CD4-positive, alpha-beta T cell (primary cell): ENCODE measurements at regions not wholly inside any gene's neighbourhood (a gene's known extent, or its start where the extent isn't known, plus 50 kb on each side); places are given as distances from the start of the nearest gene placed in this dataset.
A peak's percentile ranks its signal among the peaks of the same experiment; 100 is the strongest.

Source experiments
- ATAC-seq: fragments of 200-7000 bp; cut with Tn5 transposase; one replicate; pipeline ENCODE4 v1.10.0; 2022; ENCODE audit warnings: mild to moderate bottlenecking; ENCODE audit not compliant: poor library complexity
- CTCF ChIA-PET: fragments of 350-600 bp; sonication (Branson Sonifier 250); formaldehyde crosslinking; loops from one replicate; lab custom pipeline; 2021; ENCODE audit warnings: antibody characterized with exemption, inconsistent platforms; lab: Charles Lee
- POLR2A ChIA-PET: fragments of 350-600 bp; sonication (Branson Sonifier 250); formaldehyde crosslinking; loops from one replicate; lab custom pipeline; 2021; ENCODE audit warnings: antibody characterized with exemption, inconsistent platforms; lab: Charles Lee
- DNase-seq, 14 experiments: peaks; one replicate each; pipeline ENCODE4 v3.0.0-alpha.2; 2013 to 2020; ENCODE audit warnings: mixed read lengths in 2 of 14
- H3K27ac ChIP-seq, 2 donors: one replicate each; pipeline versions ENCODE4 v1.5.1 to v1.7.0; 2013; ENCODE audit warnings: low read length in 2 of 2, low read depth in 1 of 2, mild to moderate bottlenecking in 1 of 2
- H3K27me3 ChIP-seq, 2 experiments: 1 replicate in 1 of 2; 2 replicates in 1 of 2; pipeline versions ENCODE4 v1.6.1 to v1.7.0; 2013; ENCODE audit warnings: low read length in 2 of 2, control low read depth in 1 of 2, mild to moderate bottlenecking in 1 of 2, moderate library complexity in 1 of 2; ENCODE audit not compliant: insufficient read depth in 2 of 2, control insufficient read depth in 1 of 2
- H3K36me3 ChIP-seq: one replicate; pipeline ENCODE4 v1.6.1; 2013; ENCODE audit warnings: low read length, control low read depth; ENCODE audit not compliant: insufficient read depth
- H3K4me1 ChIP-seq: one replicate; pipeline ENCODE4 v1.6.1; 2013; ENCODE audit warnings: low read length, control low read depth; ENCODE audit not compliant: insufficient read depth
- H3K4me3 ChIP-seq: one replicate; pipeline ENCODE4 v1.5.1; 2013; ENCODE audit warnings: mild to moderate bottlenecking, low read length, moderate library complexity
- H3K9me3 ChIP-seq, 2 experiments: 1 replicate in 1 of 2; 2 replicates in 1 of 2; pipeline versions ENCODE4 v1.6.1 to v1.7.0; 2013; ENCODE audit warnings: low read length in 2 of 2, mild to moderate bottlenecking in 2 of 2, control low read depth in 1 of 2, moderate library complexity in 1 of 2; ENCODE audit not compliant: control insufficient read depth in 1 of 2, insufficient read depth in 1 of 2
- H3K27ac Mint-ChIP-seq: one replicate; pipeline ENCODE4 v1.8.0; 2020; ENCODE audit warnings: mixed read lengths
- H3K27me3 Mint-ChIP-seq: one replicate; pipeline ENCODE4 v1.8.0; 2021; ENCODE audit warnings: mixed read lengths
- H3K36me3 Mint-ChIP-seq: one replicate; pipeline ENCODE4 v1.8.0; 2021; ENCODE audit warnings: low read depth, mixed read lengths
- H3K4me1 Mint-ChIP-seq: one replicate; pipeline ENCODE4 v1.8.0; 2021; ENCODE audit warnings: low read depth, mixed read lengths
- H3K4me3 Mint-ChIP-seq: one replicate; pipeline ENCODE4 v1.8.0; 2020; ENCODE audit warnings: mild to moderate bottlenecking, mixed read lengths
- H3K9me3 Mint-ChIP-seq: one replicate; pipeline ENCODE4 v1.8.0; 2020; ENCODE audit warnings: mixed read lengths
- CTCF ChIP-seq: fragments of 200-600 bp; IDR thresholded peaks from one replicate; pipeline ENCODE4 v1.8.0; 2022; ENCODE audit warnings: antibody characterized with exemption, mild to moderate bottlenecking
- intact Hi-C, 2 experiments: fragments of 100-400 bp; cut with DNase I in 1 of 2; cut with micrococcal nuclease in 1 of 2; formaldehyde crosslinking; loops; one replicate each; pipeline versions ENCODE4 v1.15.1 to v1.9.0; 2023 to 2025; cut with DNase I, micrococcal nuclease

- ATAC-seq (no peak), DNase-seq (no peak)
- peaks cover 8% of the 10 kb centered on the region for H3K4me1 Mint-ChIP-seq
- H3K27ac Mint-ChIP-seq = no peak overlapping the region
- H3K9me3 ChIP-seq = peaks cover 0 to 4% of the 10 kb centered on the region in 2 experiments
- no peak overlapping the region for H3K4me3 ChIP-seq
- POLR2A ChIA-PET = no interaction called here
- H3K27me3 ChIP-seq = peaks cover 15 to 22% of the 10 kb centered on the region in 2 experiments
- TF ChIP-seq CTCF = no peak
- no peaks in the 10 kb centered on the region for H3K36me3 ChIP-seq
- H3K4me1 ChIP-seq = no peaks in the 10 kb centered on the region
- intact Hi-C loops = loop anchor here in 1 of 2 experiments (5.0 kb wide), 1 partner anchor 63 kb away; no protein-coding TSS in a partner anchor
- no peaks in the 10 kb centered on the region for H3K36me3 Mint-ChIP-seq
- H3K27me3 Mint-ChIP-seq = peaks cover 52% of the 10 kb centered on the region
- H3K9me3 Mint-ChIP-seq = no peaks in the 10 kb centered on the region
- CTCF ChIA-PET = no interaction called here
- H3K27ac ChIP-seq = no peak overlapping the region
- no peak overlapping the region for H3K4me3 Mint-ChIP-seq
These were observed 1005.8 kb upstream of the NR2F2 start for GRCh38 chr15:95324656-95325055.

GRCh38 chr15:95325763-95326404 is 1004.6 kb upstream of the NR2F2 start:
- Mint-ChIP-seq H3K27ac (no peak overlapping the region), H3K9me3 (no peaks in the 10 kb centered on the region), H3K27me3 (peaks cover 54% of the 10 kb centered on the region), H3K36me3 (no peaks in the 10 kb centered on the region), H3K4me3 (no peak overlapping the region), H3K4me1 (peaks cover 8% of the 10 kb centered on the region)
- Histone ChIP-seq H3K27me3 (peaks cover 15 to 22% of the 10 kb centered on the region in 2 experiments), H3K4me1 (no peaks in the 10 kb centered on the region), H3K27ac (no peak overlapping the region), H3K4me3 (no peak overlapping the region), H3K9me3 (peaks cover 0 to 4% of the 10 kb centered on the region in 2 experiments), H3K36me3 (no peaks in the 10 kb centered on the region)
- no peak for DNase-seq
- CTCF ChIA-PET = no interaction called here
- intact Hi-C loops = loop anchor here in 1 of 2 experiments (5.0 kb wide), 1 partner anchor 61 kb away; no protein-coding TSS in a partner anchor
- ATAC-seq = no peak
- POLR2A ChIA-PET = no interaction called here
- no peak for TF ChIP-seq CTCF

DNA sequence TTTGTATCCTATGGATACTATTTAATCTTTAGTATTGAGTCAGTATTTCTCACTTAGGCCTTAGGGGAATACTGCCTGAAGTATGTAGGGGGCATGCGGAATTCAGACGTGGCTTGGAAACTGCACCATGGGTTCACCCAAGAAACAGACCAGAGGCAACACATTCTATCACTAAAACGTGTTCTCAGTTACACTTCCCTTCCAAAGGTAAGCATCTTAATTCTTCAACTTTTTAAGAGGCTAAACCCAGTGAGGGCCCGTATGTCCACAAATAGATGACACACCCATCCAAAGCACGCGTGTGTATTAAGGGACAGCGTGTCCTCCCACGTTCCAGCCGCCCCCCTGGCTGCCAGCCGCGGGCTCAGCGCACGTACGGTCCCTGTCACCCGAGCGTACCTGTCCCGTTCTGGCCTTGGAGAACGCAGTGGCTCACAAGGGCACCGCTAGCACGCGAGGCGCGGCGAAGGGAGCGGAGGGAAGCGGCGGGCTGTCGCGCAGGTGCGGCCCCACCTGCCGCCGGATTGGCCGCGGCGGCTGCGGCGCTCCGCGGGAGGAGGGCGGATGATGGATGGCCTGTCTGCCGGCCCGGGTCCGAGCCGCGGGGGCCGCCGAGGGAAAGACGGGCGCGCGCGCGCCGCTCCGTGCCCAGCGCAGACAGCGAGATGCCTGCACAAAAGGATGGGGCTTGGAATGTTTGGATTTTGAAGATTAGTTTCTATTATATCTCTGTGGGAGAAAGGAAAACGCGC is 1003.9 kb upstream of the NR2F2 start:
- Histone ChIP-seq H3K9me3 (peaks cover 0 to 4% of the 10 kb centered on the region in 2 experiments), H3K4me3 (no peak overlapping the region), H3K27me3 (peaks cover 15 to 22% of the 10 kb centered on the region in 2 experiments), H3K4me1 (no peaks in the 10 kb centered on the region), H3K27ac (no peak overlapping the region), H3K36me3 (no peaks in the 10 kb centered on the region)
- no peak overlapping the region for H3K4me3 Mint-ChIP-seq
- no peak for TF ChIP-seq CTCF
- no peak for ATAC-seq
- POLR2A ChIA-PET = no interaction called here
- peak in 1 of 14 experiments; percentile 6 for DNase-seq
- peaks cover 48% of the 10 kb centered on the region for H3K27me3 Mint-ChIP-seq
- H3K36me3 Mint-ChIP-seq = no peaks in the 10 kb centered on the region
- H3K27ac Mint-ChIP-seq = no peak overlapping the region
- intact Hi-C loops = loop anchor here in 1 of 2 experiments (5.0 kb wide), 1 partner anchor 61 kb away; no protein-coding TSS in a partner anchor
- H3K4me1 Mint-ChIP-seq = peaks cover 8% of the 10 kb centered on the region
- CTCF ChIA-PET = interaction anchor here (1.8 kb wide), 1 partner anchor 15 kb away, joined by 4 read pairs; no protein-coding TSS in a partner anchor
- H3K9me3 Mint-ChIP-seq = no peaks in the 10 kb centered on the region
